Smooth muscle cell (in vitro differentiated cells): ENCODE measurements at regions not wholly inside any gene's neighbourhood (a gene's known extent, or its start where the extent isn't known, plus 50 kb on each side); places are given as distances from the start of the nearest gene placed in this dataset.

Experiments used
- DNase-seq: peaks from one replicate; lab custom pipeline; 2025; ENCODE audit not compliant: unreplicated experiment; lab: John Stamatoyannopoulos, UW
- H2AFZ ChIP-seq: fragments of 200-600 bp; sonication (generic); 2 replicates; pipeline ENCODE4 v1.6.0; 2016; ENCODE audit warnings: antibody characterized with exemption, low read depth, mild to moderate bottlenecking
- H3F3A ChIP-seq: fragments of 200-600 bp; sonication (generic); 2 replicates; pipeline ENCODE4 v1.6.0; 2017; ENCODE audit warnings: antibody characterized with exemption, low read depth
- H3K27ac ChIP-seq: fragments of 200-600 bp; sonication (generic); 2 replicates; pipeline ENCODE4 v1.5.1; 2016; ENCODE audit warnings: low read depth, mild to moderate bottlenecking
- H3K27me3 ChIP-seq: fragments of 200-600 bp; sonication (generic); 2 replicates; pipeline ENCODE4 v1.6.1; 2016; ENCODE audit warnings: low read depth, mild to moderate bottlenecking
- H3K36me3 ChIP-seq: fragments of 200-600 bp; sonication (generic); 2 replicates; pipeline ENCODE4 v1.5.1; 2016; ENCODE audit warnings: low read depth
- H3K4me1 ChIP-seq: fragments of 200-600 bp; sonication (generic); 2 replicates; pipeline ENCODE4 v1.5.1; 2016; ENCODE audit warnings: low read depth
- H3K4me2 ChIP-seq: fragments of 200-600 bp; sonication (generic); 2 replicates; pipeline ENCODE4 v1.6.0; 2016; ENCODE audit warnings: mild to moderate bottlenecking
- H3K4me3 ChIP-seq: fragments of 200-600 bp; sonication (generic); 2 replicates; pipeline ENCODE4 v1.5.1; 2016; ENCODE audit warnings: mild to moderate bottlenecking
- H3K79me2 ChIP-seq: fragments of 200-600 bp; sonication (generic); 2 replicates; pipeline ENCODE4 v1.6.0; 2016; ENCODE audit warnings: low read depth, mild to moderate bottlenecking
- H3K9ac ChIP-seq: fragments of 200-600 bp; sonication (generic); 2 replicates; pipeline ENCODE4 v1.6.0; 2016; ENCODE audit warnings: low read depth
- H3K9me3 ChIP-seq: fragments of 200-600 bp; sonication (generic); replicated peaks from 2 replicates; pipeline ENCODE4 v1.5.1; 2016; ENCODE audit warnings: low read depth
- H4K20me1 ChIP-seq: fragments of 200-600 bp; sonication (generic); 2 replicates; pipeline ENCODE4 v1.6.0; 2016; ENCODE audit warnings: low read depth
- CTCF ChIP-seq: fragments of 200-600 bp; sonication (generic); IDR thresholded peaks from 2 replicates; pipeline ENCODE4 v1.5.1; 2017; ENCODE audit warnings: borderline replicate concordance, mild to moderate bottlenecking, antibody characterized with exemption; ENCODE audit not compliant: insufficient read depth, poor library complexity, severe bottlenecking
- WGBS: methylation state at CpG from one replicate; pipeline ENCODE4 v1.1.7; 2016; ENCODE audit warnings: low lambda C conversion rate; 5-methylcytosine and 5-hydroxymethylcytosine counted together

GRCh38 chr9:21729648-21730047 lies 72.8 kb upstream of the MTAP start:
- Histone ChIP-seq H3K27ac (no peak overlapping the region), H3K4me1 (no peaks in the 10 kb centered on the region), H3F3A (no peaks in the 10 kb centered on the region), H3K9ac (no peak overlapping the region), H3K79me2 (no peaks in the 10 kb centered on the region), H3K4me3 (no peak overlapping the region), H3K36me3 (no peaks in the 10 kb centered on the region), H2AFZ (no peak overlapping the region), H3K27me3 (no peaks in the 10 kb centered on the region), H3K4me2 (no peak overlapping the region), H4K20me1 (no peaks in the 10 kb centered on the region), H3K9me3 (no peaks in the 10 kb centered on the region)
- no peak for DNase-seq
- TF ChIP-seq CTCF = no peak
- WGBS = 68% methylated on average over 2 of the region's 2 CpGs

- no peak for DNase-seq
- Histone ChIP-seq H3K27ac (no peak overlapping the region), H3K79me2 (no peaks in the 10 kb centered on the region), H2AFZ (no peak overlapping the region), H3F3A (no peaks in the 10 kb centered on the region), H4K20me1 (no peaks in the 10 kb centered on the region), H3K9ac (no peak overlapping the region), H3K9me3 (no peaks in the 10 kb centered on the region), H3K4me2 (no peak overlapping the region), H3K27me3 (no peaks in the 10 kb centered on the region), H3K4me3 (no peak overlapping the region), H3K4me1 (no peaks in the 10 kb centered on the region), H3K36me3 (no peaks in the 10 kb centered on the region)
- WGBS = 69% methylated on average over 1 of the region's 1 CpG
- no peak for TF ChIP-seq CTCF
Measured at GRCh38 chr9:21730899-21731298, 71.5 kb upstream of the MTAP start.

- Histone ChIP-seq H3K79me2 (no peaks in the 10 kb centered on the region), H3K27me3 (peaks cover 43% of the 10 kb centered on the region), H3K9ac (no peak overlapping the region), H3F3A (no peaks in the 10 kb centered on the region), H3K27ac (no peak overlapping the region), H3K4me2 (no peak overlapping the region), H3K4me1 (no peaks in the 10 kb centered on the region), H3K4me3 (no peak overlapping the region), H2AFZ (no peak overlapping the region), H3K9me3 (no peaks in the 10 kb centered on the region), H3K36me3 (no peaks in the 10 kb centered on the region), H4K20me1 (no peaks in the 10 kb centered on the region)
- no peak for DNase-seq
- TF ChIP-seq CTCF = no peak
Measured at GRCh38 chr9:21741151-21741550, 61.3 kb upstream of the MTAP start.

- no peaks in the 10 kb centered on the region for H3K4me1 ChIP-seq
- no peak overlapping the region for H3K4me3 ChIP-seq
- H3K4me2 ChIP-seq = no peak overlapping the region
- H3K79me2 ChIP-seq = no peaks in the 10 kb centered on the region
- no peak overlapping the region for H3K9ac ChIP-seq
- H4K20me1 ChIP-seq = no peaks in the 10 kb centered on the region
- H3K36me3 ChIP-seq = no peaks in the 10 kb centered on the region
- no peaks in the 10 kb centered on the region for H3F3A ChIP-seq
- 21% methylated on average over 3 of the region's 3 CpGs for WGBS
- no peaks in the 10 kb centered on the region for H3K9me3 ChIP-seq
- no peak for TF ChIP-seq CTCF
- H3K27ac ChIP-seq = no peak overlapping the region
- no peak for DNase-seq
- no peak overlapping the region for H2AFZ ChIP-seq
- H3K27me3 ChIP-seq = peaks cover 42% of the 10 kb centered on the region
Measured at GRCh38 chr9:21744320-21744719, 58.1 kb upstream of the MTAP start.
